ENCODE measurements at regions not wholly inside any gene's neighbourhood (a gene's known extent, or its start where the extent isn't known, plus 50 kb on each side); places are given as distances from the start of the nearest gene placed in this dataset.

DNA sequence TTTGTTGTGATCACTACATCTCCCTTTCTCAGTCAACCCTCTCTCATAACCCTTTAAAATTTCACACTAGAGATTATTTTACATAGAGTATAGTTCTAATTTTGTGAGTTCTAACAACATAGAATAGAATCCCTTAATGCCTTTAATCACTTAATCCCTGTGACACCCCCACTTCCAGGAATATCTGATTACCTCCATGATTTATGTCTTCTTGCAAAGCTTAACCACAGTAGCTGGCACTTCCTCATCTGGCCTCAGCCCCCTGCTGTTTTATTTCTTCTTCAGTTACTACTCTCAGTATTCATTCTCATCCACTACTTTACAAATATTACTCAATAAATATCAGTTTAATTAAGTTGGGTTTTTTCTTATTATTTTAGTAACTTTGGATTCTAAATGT is 340.9 kb downstream of the CENPC start:
- TF ChIP-seq, protein P1, sequence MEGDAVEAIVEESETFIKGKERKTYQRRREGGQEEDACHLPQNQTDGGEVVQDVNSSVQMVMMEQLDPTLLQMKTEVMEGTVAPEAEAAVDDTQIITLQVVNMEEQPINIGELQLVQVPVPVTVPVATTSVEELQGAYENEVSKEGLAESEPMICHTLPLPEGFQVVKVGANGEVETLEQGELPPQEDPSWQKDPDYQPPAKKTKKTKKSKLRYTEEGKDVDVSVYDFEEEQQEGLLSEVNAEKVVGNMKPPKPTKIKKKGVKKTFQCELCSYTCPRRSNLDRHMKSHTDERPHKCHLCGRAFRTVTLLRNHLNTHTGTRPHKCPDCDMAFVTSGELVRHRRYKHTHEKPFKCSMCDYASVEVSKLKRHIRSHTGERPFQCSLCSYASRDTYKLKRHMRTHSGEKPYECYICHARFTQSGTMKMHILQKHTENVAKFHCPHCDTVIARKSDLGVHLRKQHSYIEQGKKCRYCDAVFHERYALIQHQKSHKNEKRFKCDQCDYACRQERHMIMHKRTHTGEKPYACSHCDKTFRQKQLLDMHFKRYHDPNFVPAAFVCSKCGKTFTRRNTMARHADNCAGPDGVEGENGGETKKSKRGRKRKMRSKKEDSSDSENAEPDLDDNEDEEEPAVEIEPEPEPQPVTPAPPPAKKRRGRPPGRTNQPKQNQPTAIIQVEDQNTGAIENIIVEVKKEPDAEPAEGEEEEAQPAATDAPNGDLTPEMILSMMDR (conservative IDR thresholded peaks at IDR 0.05 in 1 of 2, IDR thresholded peaks at IDR 0.05 in 1 of 2; ENCODE audit: low read depth in 1 of 2, low read length in 2 of 2): no peak
- TF ChIP-seq EZH2 (IDR thresholded peaks at IDR 0.05; ENCODE audit: low read length, missing control alignments): no peak
